SKM-1 (cell line): ENCODE measurements at regions not wholly inside any gene's neighbourhood (a gene's known extent, or its start where the extent isn't known, plus 50 kb on each side); places are given as distances from the start of the nearest gene placed in this dataset.
"Not testable (repeated sequence)": the region's sequence is repeated elsewhere in the genome, so short reads cannot be mapped to it uniquely, and the experiment has no call there.

Source experiments
- DNase-seq: peaks from one replicate; lab custom pipeline; 2025; ENCODE audit not compliant: unreplicated experiment; lab: John Stamatoyannopoulos, UW

DNA sequence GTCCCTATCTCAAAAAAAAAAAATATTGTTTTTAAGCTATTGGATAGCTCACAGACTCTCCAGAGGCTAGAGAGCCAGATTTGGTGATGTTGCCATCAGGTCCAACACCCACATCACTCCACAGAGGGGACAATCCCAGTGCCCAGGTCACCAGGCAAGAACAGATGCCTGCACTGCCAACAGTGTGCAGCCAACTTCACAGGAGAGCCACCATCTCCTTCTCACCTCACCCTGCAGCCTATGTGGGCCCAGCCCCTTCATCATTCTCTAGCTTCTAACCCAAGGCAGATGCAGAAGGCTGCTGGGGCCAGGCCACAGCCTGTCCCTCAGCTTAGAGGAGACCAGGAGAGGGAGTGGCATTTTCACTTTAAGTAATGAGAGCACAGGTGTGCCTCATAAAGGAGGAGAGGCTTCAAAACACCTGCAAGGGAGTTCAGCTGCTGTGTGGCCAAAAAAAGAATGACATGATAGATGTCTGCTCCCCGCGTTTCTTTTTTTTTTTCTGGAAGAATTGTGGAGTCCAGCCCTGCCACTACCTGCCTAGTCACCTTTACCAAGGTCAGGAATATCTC, 98.0 kb upstream of the ZSWIM2 start:
- no peak for DNase-seq

DNA sequence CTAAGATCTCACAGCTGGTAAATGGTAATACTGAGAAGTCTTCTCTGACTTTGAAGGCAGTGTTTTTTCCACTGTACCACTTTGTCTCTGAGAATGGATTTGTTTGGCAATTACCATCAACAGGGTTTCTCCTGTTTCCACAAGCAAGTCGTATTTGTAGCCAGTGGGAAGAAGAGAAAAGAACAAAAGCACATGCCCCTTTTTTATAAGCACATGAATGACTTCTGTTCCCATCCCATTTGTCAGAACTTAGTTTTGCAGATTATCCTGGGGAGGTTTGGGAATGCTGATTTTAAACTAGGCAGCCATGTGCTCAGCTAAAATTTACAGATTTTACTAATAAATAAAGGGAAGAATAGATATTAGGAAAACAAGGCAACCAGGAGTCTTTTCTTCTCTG, 92.9 kb upstream of the ZSWIM2 start:
- DNase-seq, result no peak

DNA sequence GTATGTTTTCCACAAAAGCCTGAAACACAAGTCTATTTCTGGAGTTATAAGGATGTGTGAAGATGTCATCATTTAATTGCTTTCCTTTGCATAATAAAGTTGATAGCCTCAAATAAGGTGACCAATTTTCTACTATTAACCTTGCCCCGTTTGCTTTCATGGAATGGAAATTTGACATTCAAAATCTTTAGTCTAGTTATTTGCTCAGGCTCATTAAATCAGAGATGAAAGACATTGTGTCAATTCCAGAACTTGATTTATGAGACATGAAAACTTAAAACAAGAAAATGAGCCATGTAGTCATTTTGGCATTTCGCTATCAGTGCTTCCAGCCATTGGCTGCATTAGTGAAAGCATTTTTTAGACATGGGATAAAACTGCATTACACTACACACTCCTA, 91.5 kb upstream of the ZSWIM2 start:
- DNase-seq, result no peak

DNA sequence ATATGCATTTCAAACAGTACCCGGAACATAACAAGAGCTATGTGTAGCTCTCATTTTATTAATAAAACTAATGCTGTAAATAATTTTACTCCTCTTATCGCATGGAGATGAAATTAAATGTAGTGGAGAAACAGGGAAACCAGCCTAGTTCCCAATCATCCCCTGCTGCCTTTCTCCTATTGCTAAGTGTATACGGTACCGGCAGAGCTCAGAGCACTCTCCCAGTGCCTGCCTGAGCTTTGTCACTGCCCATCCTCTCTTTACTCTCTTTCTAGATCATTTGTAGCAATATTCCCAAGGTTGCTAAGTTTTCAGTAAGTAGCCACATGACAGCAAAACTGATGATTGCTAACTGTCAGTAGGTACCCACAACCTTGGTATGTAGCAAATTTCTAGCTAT, 85.5 kb upstream of the ZSWIM2 start:
- no peak for DNase-seq

DNA sequence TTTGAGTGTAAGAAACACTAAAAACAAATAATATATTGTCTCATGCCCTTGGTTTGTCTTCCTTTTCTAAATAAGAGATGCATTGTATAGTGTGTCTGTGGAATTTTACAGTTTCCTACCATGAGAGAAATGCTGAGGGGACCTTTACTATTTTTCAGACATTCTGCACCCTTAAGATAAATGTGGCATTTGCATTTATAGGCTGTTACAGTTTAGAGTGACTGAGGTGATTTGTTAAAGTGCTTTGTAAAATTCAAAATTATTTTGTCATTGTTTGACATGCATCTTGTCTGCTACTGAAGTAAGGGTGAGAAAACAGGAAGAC, 78.9 kb upstream of the ZSWIM2 start:
- DNase-seq, result no peak

DNA sequence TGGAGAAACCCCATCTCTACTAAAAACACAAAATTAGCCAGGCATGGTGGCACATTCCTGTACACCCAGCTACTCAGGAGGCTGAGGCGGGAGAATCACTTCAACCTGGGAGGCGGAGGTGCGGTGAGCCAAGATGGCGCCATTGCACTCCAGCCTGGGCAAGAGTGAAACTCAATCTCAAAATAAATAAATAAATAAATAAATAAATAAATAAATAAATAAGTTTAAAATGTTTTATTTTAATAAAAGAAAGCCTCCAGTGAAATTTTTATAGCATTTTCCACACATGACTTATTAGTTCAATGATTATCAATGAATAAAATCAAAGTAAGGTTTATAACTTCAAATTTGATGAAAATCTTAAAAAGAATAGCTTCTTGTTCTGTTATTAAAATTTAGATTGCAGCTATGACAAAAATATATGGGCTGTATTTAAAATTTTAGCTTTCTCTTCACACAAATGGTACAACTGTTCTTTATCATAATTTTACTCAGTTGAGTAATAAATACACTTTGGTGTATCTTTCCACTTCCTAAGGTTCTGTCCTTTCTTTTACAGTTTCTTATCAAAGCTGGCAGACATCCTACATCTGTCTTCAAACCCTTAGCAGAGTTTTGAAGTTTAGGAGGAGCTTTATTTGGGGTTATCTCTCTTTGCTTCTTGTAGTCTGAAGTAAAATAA, 78.4 kb upstream of the ZSWIM2 start:
- DNase-seq, result no peak

DNA sequence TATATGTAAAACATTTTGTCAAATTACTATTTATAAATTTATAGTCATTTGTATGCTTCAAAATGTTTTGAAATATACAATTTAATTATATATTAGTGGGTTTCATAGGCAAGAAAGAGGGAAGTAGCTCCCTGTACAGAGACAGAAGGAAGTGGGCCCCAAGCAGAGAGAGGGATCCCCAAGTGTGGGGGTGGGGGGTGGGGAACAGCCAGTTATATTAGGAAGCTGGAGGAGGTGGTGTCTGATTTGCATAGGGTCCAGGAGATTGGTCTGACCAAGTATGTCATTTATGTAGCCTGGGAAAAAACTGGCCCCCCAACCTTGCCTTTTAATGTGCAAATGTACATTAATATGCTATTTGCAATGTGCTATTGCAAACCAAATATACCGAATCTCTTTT, 76.5 kb upstream of the ZSWIM2 start:
- no peak for DNase-seq

DNA sequence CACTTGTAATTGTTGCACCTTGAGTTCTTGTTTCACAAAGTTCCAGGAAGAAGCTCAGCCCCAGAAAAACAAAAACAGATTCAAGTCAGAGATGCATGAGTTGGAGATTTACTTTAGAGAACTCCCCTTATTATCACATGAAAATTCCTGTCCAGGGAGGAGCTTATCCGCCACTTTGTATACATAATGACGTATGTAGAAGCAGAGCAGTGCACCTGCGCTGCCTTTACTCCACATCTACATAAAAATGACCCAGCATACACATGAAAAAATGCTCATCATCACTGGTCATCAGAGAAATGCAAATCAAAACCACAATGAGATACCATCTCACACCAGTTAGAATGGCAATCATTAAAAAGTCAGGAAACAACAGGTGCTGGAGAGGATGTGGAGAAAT, 73.3 kb upstream of the ZSWIM2 start:
- not testable (repeated sequence) for DNase-seq

DNA sequence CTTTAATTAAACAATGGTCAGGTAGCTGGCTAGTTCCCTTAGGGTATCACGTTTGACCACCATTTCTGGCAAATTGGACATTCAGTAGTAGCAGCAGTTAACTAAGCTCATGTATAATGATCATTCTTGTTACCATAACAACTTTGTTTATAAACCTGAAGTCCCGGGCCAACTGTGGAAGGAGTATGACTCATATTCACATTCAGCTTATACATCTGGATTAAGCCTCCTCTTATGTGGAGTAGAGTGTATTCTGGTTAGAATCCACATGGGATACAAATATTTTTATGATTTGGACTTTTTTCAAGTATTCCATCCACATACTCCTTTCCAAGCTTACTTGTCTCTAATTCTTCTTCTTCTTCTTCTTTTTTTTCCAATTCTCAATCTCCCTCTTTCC, 70.3 kb upstream of the ZSWIM2 start:
- DNase-seq, result no peak

DNA sequence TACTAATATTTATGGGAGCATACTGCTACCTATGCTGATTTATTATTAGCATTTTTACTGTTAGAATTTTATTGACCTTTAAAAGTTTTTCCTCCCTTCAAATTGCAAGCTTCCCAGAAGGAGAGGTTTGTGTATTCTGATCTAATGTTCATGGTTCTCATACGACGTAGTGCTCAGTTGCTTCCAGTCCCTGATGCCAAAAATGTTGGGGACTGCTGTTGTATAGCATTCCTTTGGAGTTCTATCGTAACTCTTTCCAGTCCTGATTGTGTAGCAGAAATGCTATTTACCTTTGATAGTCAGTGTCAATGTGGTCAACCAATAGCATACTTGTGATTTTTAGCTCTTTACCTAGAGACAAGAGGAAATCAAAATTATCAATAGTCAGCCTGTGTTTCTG, 69.5 kb upstream of the ZSWIM2 start:
- no peak for DNase-seq

DNA sequence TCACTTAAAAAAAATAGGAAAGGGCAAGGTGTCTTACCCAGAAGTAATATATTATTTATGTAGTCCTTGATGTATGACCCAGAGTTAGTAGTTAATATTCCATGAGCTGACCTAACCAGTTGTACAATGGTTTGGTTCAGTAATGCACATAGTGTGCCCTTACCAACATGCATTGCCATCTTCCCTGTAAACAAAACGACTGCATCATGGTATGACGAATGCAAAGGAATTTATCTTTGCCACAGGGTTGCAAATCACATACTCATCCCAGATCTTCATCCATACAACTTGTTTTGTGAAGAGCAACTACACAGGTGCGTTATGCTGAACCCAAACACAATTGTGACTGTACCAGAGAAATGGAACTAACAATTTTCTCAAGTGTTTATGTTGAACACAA, 68.9 kb upstream of the ZSWIM2 start:
- DNase-seq, result no peak

DNA sequence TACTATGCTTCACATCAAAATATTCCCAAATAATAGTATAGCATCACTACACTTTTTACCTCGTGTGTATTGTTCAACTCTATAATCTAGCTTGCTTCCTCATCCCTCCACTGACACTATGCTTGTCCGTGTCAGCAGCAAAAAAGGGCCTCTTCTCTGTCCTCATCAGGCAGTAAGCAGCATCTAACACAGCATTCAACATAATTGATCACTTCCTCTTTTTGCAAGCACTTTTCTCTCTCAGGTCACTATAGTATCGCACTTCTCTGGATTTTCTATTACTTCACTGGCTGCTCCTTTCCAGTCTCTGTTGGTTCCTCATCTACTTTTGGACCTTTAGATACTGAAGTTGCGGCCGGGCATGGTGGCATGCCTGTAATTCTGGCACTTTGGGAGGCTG, 64.9 kb upstream of the ZSWIM2 start:
- DNase-seq, result peak; percentile 92

DNA sequence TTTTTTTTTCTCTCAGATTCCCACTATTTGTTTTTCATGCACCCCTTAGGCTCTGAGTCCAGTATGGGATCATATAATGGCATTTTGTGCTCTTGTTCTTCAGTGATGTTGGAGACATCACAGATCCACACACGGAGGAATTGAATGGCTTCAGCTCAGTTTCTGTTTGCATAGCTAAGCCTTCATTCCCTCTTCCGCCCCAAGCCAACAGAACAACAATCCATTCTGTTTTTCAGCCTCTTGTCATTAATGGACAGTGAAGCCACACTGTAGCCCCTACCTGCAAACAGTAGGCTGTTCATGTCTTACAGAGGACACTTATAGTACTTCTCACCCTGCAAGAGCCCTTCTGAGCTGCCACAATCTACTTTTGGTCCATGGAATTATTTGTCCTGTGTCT, 64.0 kb upstream of the ZSWIM2 start:
- DNase-seq, result no peak

DNA sequence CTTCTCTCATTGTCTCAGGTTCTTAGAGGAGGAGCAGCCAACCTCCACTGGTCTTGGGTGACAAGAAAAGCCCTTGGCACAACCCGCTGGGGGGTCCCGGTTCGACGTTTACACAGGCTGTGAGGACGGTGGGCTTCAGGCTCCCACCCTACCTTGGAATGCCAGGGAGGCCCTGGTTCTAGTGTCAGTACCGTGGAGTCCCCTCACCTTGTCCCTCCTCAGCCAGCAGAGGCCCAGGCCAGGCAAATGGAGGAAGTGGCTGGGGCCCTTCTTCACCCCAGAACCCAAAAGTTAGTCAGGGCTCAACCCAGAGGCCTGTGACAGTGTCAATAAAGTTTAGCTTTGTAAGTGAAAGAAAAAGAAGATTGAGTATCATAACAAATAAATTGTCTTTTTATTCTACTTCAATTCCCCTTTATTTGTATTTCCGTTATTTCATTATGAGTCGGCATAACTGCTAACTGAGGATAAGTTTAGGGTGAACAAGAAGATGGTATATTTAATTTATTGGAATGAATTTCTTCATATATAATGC, 62.6 kb upstream of the ZSWIM2 start:
- DNase-seq, result no peak

DNA sequence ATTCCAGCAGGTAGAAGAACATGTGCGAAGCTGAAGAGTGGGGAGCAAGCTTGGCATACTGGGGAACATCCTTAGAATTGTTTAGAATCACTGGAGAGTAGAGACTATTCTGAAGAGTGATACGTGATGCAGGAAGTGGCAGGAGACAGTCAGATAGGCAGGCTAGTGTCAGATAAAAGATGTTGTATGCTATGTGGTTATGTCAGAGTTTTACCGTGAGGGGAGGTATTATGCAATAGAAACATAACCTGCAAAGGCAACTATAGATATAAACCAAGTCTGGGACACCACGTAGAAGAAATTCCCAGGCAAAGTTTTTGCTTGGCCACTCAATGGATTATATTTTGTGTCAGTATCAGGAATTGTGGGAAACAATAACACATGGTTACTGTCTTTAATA, 62.0 kb upstream of the ZSWIM2 start:
- DNase-seq, result no peak

DNA sequence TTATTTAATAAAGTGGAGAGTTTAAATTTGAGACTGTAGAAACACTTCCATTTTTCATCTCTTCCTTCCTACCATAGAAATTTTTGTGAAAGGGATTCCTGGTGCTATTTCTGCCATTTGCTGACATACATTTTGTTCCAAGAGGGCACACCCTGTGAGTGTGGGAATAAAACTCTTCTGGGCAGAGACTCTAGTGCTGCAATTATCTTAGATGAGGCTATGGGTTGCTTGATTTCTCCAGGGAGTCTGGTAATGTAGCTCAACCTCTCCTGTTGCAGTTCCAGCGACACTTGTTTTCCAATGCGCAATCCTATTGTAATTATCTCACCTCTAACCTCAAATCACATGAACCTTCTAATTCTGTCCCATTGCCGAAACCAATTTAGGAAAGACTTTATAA, 60.1 kb upstream of the ZSWIM2 start:
- DNase-seq, result no peak

DNA sequence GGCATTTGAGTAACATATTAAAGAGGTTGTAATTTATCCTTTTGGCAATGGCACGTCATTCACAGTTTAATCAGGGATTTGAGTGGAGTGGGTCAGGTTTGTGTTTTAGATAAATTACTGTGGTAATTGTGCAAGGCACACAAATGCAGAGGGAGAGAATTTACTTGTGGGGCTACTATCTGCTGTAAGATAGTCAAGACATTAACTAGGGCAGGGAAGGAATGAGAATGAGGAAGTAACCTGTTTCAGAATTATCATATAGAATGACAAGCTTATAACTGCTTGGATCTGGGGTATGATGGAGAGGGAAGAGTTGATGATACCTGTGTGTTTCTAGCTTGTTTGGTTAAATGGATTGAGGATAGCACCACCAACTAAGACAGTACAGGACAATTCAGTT, 58.9 kb upstream of the ZSWIM2 start:
- DNase-seq, result no peak

DNA sequence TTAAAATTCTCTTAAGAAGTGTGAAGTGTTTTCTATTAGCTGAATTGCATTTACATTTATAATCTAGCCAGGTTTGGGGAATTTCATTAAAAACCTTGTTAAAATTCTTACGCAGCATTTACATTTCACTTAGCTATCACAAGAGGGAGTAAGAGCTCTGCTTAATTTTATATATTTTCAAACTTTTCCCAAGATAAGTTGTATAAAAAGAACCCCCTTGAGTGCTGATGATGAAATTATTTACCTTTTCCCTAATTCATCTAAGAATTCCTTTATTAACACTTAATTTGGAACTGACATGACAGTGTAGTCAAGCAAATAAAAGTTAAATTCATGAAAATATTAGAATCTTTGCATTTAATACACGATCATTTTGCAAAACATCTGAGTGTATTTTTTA, 54.2 kb upstream of the ZSWIM2 start:
- DNase-seq, result no peak
